Thyroid gland (tissue), 4 donors: ENCODE measurements at regions not wholly inside any gene's neighbourhood (a gene's known extent, or its start where the extent isn't known, plus 50 kb on each side); places are given as distances from the start of the nearest gene placed in this dataset.

ENCODE experiments used
- POLR2A ChIP-seq, 2 donors: fragments of 450-650 bp; IDR thresholded peaks; one replicate each; pipeline ENCODE4 v1.6.1; 2017; ENCODE audit warnings: antibody characterized with exemption in 2 of 2, mild to moderate bottlenecking in 2 of 2, moderate library complexity in 1 of 2
- TF ChIP-seq, protein P1 (sequence below), 6 experiments: fragments of 200-600 bp in 3 of 6; fragments of 450-650 bp in 3 of 6; sonication (generic) in 3 of 6; IDR thresholded peaks; one replicate each; pipeline ENCODE4 v1.5.1; 2016 to 2019; ENCODE audit warnings: antibody characterized with exemption in 6 of 6, mild to moderate bottlenecking in 2 of 6, inconsistent platforms in 1 of 6, moderate library complexity in 1 of 6

DNA sequence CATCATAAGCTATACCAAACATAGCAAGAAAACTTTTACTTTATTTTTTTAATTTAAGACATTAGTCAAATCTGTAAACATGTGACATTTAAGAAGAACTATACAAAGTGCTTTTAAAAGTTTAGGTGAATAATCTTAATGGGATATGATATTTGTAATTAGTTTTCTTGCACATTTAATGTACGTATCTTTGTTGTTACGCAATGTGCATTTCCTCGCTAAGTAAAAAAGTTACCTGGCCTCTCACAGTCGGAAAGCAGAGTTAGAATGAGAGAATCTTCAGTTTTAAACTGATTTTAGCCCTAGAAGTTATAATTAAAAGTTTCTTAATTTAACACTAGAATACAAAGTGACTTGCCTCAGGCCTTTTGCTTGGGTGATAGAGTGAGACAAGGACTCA lies 589.8 kb downstream of the DMRTA1 start:
- TF ChIP-seq POLR2A (IDR thresholded peaks at IDR 0.05) = no peak
- TF ChIP-seq, protein P1, sequence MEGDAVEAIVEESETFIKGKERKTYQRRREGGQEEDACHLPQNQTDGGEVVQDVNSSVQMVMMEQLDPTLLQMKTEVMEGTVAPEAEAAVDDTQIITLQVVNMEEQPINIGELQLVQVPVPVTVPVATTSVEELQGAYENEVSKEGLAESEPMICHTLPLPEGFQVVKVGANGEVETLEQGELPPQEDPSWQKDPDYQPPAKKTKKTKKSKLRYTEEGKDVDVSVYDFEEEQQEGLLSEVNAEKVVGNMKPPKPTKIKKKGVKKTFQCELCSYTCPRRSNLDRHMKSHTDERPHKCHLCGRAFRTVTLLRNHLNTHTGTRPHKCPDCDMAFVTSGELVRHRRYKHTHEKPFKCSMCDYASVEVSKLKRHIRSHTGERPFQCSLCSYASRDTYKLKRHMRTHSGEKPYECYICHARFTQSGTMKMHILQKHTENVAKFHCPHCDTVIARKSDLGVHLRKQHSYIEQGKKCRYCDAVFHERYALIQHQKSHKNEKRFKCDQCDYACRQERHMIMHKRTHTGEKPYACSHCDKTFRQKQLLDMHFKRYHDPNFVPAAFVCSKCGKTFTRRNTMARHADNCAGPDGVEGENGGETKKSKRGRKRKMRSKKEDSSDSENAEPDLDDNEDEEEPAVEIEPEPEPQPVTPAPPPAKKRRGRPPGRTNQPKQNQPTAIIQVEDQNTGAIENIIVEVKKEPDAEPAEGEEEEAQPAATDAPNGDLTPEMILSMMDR (IDR thresholded peaks at IDR 0.05) = no peak
